ENCODE measurements at regions not wholly inside any gene's neighbourhood (a gene's known extent, or its start where the extent isn't known, plus 50 kb on each side); places are given as distances from the start of the nearest gene placed in this dataset.

- H3K4me3 ChIP-seq (replicated peaks; ENCODE audit: low read depth, low read length): no peak overlapping the region
- TF ChIP-seq CTCF (IDR thresholded peaks at IDR 0.05; ENCODE audit: low read depth, low read length, missing control alignments): no peak
- no peak for DNase-seq (ENCODE audit: extremely low read depth, low read depth)
These were observed 240.9 kb downstream of the ICOS start for GRCh38 chr2:204177251-204177976.

- TF ChIP-seq CTCF (IDR thresholded peaks at IDR 0.05; ENCODE audit: low read depth, low read length, missing control alignments): peak; percentile 71
- DNase-seq (ENCODE audit: extremely low read depth, low read depth): no peak
- H3K4me3 ChIP-seq (replicated peaks; ENCODE audit: low read depth, low read length): no peak overlapping the region
These were observed 241.5 kb downstream of the ICOS start for GRCh38 chr2:204177977-204178522.

GRCh38 chr2:204180649-204181048 is 244.1 kb downstream of the ICOS start:
- TF ChIP-seq CTCF (IDR thresholded peaks at IDR 0.05; ENCODE audit: low read depth, low read length, missing control alignments): no peak
- H3K4me3 ChIP-seq (replicated peaks; ENCODE audit: low read depth, low read length): no peak overlapping the region
- DNase-seq (ENCODE audit: extremely low read depth, low read depth): no peak

- DNase-seq (ENCODE audit: extremely low read depth, low read depth): no peak
These were observed 247.0 kb downstream of the ICOS start for GRCh38 chr2:204183608-204184007.

GRCh38 chr2:204184226-204184625 is 247.7 kb downstream of the ICOS start:
- TF ChIP-seq CTCF (IDR thresholded peaks at IDR 0.05; ENCODE audit: low read depth, low read length, missing control alignments): no peak
- no peak overlapping the region for H3K4me3 ChIP-seq (replicated peaks; ENCODE audit: low read depth, low read length)
- no peak for DNase-seq (ENCODE audit: extremely low read depth, low read depth)

More at GRCh38 chr2:204183608-204184007, 247.0 kb downstream of the ICOS start:
- TF ChIP-seq CTCF (IDR thresholded peaks at IDR 0.05; ENCODE audit: low read depth, low read length, missing control alignments): no peak
- no peak overlapping the region for H3K4me3 ChIP-seq (replicated peaks; ENCODE audit: low read depth, low read length)

- no peak for TF ChIP-seq CTCF (IDR thresholded peaks at IDR 0.05; ENCODE audit: low read depth, low read length, missing control alignments)
- DNase-seq (ENCODE audit: extremely low read depth, low read depth): no peak
These were observed 250.9 kb downstream of the ICOS start for GRCh38 chr2:204187229-204188083.

More at GRCh38 chr2:204187229-204188083, 250.9 kb downstream of the ICOS start:
- no peak overlapping the region for H3K4me3 ChIP-seq (replicated peaks; ENCODE audit: low read depth, low read length)

Data from HFF-Myc (cell line).